DOHH2 (cell line): ENCODE measurements at regions not wholly inside any gene's neighbourhood (a gene's known extent, or its start where the extent isn't known, plus 50 kb on each side); places are given as distances from the start of the nearest gene placed in this dataset.

Experiments
- H3F3A ChIP-seq: fragments of 200-600 bp; sonication (generic), shearing (Covaris generic); 2 replicates; pipeline ENCODE4 v1.6.0; 2016; ENCODE audit warnings: antibody characterized with exemption, mild to moderate bottlenecking; ENCODE audit not compliant: control insufficient read depth, insufficient read depth
- H3K27ac ChIP-seq: fragments of 200-600 bp; sonication (generic); 2 replicates; pipeline ENCODE4 v1.5.1; 2014; ENCODE audit warnings: low read depth, mild to moderate bottlenecking, low read length, moderate library complexity
- H3K27me3 ChIP-seq: fragments of 200-600 bp; sonication (generic); 2 replicates; pipeline ENCODE4 v1.6.1; 2014; ENCODE audit warnings: mild to moderate bottlenecking, low read length, mixed read lengths; ENCODE audit not compliant: control insufficient read depth
- H3K36me3 ChIP-seq: fragments of 200-600 bp; sonication (generic); 2 replicates; pipeline ENCODE4 v1.6.1; 2014; ENCODE audit warnings: mild to moderate bottlenecking, low read length, moderate library complexity, mixed read lengths; ENCODE audit not compliant: control insufficient read depth
- H3K4me1 ChIP-seq: fragments of 200-600 bp; sonication (generic); 2 replicates; pipeline ENCODE4 v1.6.1; 2014; ENCODE audit warnings: mild to moderate bottlenecking, low read length, mixed read lengths; ENCODE audit not compliant: control insufficient read depth
- H3K4me2 ChIP-seq: fragments of 200-600 bp; sonication (generic); 2 replicates; pipeline ENCODE4 v1.6.0; 2014; ENCODE audit warnings: mild to moderate bottlenecking, low read length, moderate library complexity
- H3K4me3 ChIP-seq: fragments of 200-600 bp; sonication (generic); 2 replicates; pipeline ENCODE4 v1.5.1; 2014; ENCODE audit warnings: mild to moderate bottlenecking, low read length, mixed read lengths
- H3K79me2 ChIP-seq: fragments of 200-600 bp; sonication (generic); 2 replicates; pipeline ENCODE4 v1.6.1; 2014; ENCODE audit warnings: mild to moderate bottlenecking, low read length, mixed read lengths; ENCODE audit not compliant: control insufficient read depth
- H3K9me2 ChIP-seq: fragments of 200-600 bp; sonication (generic); replicated peaks from 2 replicates; pipeline ENCODE4 v1.6.1; 2014; ENCODE audit warnings: mild to moderate bottlenecking, low read length, mixed read lengths; ENCODE audit not compliant: control insufficient read depth
- H3K9me3 ChIP-seq: fragments of 200-600 bp; sonication (generic); 2 replicates; pipeline ENCODE4 v1.6.1; 2014; ENCODE audit warnings: antibody characterized with exemption, low read length, mixed read lengths; ENCODE audit not compliant: control insufficient read depth, insufficient read depth
- H4K20me1 ChIP-seq: fragments of 200-600 bp; sonication (generic); 2 replicates; pipeline ENCODE4 v1.6.0; 2014; ENCODE audit warnings: low read depth, mild to moderate bottlenecking, antibody characterized with exemption, low read length, moderate library complexity; ENCODE audit not compliant: control insufficient read depth, insufficient read depth
- EZH2phosphoT487 ChIP-seq: fragments of 200-600 bp; sonication (generic); IDR thresholded peaks from 2 replicates; pipeline ENCODE4 v1.6.1; 2017; ENCODE audit warnings: borderline replicate concordance, mild to moderate bottlenecking, antibody characterized with exemption, low read length, moderate library complexity, mixed read lengths
- TF ChIP-seq, protein P1 (sequence below): fragments of 200-600 bp; sonication (generic); IDR thresholded peaks from one replicate; pipeline ENCODE4 v1.5.1; 2014; ENCODE audit warnings: antibody characterized with exemption, mild to moderate bottlenecking, low read depth, low read length; ENCODE audit not compliant: poor library complexity, severe bottlenecking

DNA sequence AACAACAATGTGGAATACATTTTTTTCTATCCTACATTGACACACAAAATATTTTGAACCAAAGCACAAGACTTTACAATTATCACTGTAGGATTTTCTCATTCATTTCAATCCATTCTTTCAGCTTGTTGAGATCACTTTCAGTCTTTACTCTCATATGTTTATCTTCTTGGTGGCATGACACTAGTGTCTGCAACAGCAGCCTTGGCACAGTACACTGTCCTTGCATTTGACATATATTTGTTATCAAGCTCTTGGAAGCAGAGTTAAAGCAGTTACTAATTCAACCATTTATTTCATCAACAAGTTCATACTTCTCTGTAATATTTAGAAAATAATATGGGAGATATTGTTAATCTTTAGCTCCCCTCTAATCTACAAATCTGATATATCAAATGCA lies 922.4 kb upstream of the ADGRL2 start:
- no peaks in the 10 kb centered on the region for H3F3A ChIP-seq
- H3K4me3 ChIP-seq = no peak overlapping the region
- no peak overlapping the region for H3K27ac ChIP-seq
- H3K9me3 ChIP-seq = no peaks in the 10 kb centered on the region
- TF ChIP-seq, protein P1, sequence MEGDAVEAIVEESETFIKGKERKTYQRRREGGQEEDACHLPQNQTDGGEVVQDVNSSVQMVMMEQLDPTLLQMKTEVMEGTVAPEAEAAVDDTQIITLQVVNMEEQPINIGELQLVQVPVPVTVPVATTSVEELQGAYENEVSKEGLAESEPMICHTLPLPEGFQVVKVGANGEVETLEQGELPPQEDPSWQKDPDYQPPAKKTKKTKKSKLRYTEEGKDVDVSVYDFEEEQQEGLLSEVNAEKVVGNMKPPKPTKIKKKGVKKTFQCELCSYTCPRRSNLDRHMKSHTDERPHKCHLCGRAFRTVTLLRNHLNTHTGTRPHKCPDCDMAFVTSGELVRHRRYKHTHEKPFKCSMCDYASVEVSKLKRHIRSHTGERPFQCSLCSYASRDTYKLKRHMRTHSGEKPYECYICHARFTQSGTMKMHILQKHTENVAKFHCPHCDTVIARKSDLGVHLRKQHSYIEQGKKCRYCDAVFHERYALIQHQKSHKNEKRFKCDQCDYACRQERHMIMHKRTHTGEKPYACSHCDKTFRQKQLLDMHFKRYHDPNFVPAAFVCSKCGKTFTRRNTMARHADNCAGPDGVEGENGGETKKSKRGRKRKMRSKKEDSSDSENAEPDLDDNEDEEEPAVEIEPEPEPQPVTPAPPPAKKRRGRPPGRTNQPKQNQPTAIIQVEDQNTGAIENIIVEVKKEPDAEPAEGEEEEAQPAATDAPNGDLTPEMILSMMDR = no peak
- no peak for TF ChIP-seq EZH2phosphoT487
- H3K27me3 ChIP-seq = no peaks in the 10 kb centered on the region
- H3K4me1 ChIP-seq = no peaks in the 10 kb centered on the region
- H3K79me2 ChIP-seq = no peaks in the 10 kb centered on the region
- no peak overlapping the region for H3K4me2 ChIP-seq
- no peaks in the 10 kb centered on the region for H3K9me2 ChIP-seq
- no peaks in the 10 kb centered on the region for H3K36me3 ChIP-seq
- H4K20me1 ChIP-seq = no peaks in the 10 kb centered on the region

DNA sequence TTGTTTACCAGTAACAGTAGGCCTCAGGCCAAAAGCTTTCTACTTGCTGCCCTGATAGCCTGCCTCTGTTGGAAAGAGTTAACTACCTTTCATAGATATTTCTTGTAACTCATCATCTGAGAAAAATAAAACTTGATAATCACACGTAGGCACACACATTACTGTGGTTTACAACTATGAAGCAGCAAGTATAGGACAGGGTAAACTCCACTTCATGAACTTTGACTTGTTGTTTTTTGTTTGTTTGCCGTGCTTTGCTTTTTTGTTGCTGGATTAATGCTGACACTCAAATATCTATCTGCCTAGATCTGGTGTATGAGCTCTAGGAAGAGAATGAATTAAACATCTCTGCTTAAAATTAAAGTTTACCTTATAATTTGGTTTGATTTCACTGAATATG lies 924.7 kb upstream of the ADGRL2 start:
- H3K27me3 ChIP-seq = no peaks in the 10 kb centered on the region
- H3K27ac ChIP-seq = no peak overlapping the region
- H3K4me3 ChIP-seq = no peak overlapping the region
- H3K4me2 ChIP-seq = no peak overlapping the region
- no peaks in the 10 kb centered on the region for H3K36me3 ChIP-seq
- no peaks in the 10 kb centered on the region for H3K9me2 ChIP-seq
- H3F3A ChIP-seq = no peaks in the 10 kb centered on the region
- TF ChIP-seq, protein P1 = no peak
- TF ChIP-seq EZH2phosphoT487 = no peak
- H3K4me1 ChIP-seq = no peaks in the 10 kb centered on the region
- H4K20me1 ChIP-seq = no peaks in the 10 kb centered on the region
- H3K9me3 ChIP-seq = no peaks in the 10 kb centered on the region
- no peaks in the 10 kb centered on the region for H3K79me2 ChIP-seq

DNA sequence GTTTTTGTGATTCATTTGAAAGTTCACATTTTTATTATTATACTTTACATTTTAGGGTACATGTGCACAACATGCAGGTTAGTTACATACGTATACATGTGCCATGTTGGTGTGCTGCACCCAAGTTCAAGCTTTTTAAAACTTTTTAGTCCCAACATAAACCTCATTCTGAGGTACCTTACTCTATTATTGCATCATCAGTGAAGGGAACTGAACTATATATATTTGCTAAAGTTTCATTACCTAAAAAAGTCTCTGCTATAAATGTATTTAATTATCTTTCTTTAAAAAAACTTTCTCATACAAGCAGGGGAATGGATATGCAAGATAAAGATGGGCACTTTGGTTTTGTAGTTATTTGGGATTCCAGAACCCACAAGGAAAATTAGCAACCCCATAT lies 931.4 kb upstream of the ADGRL2 start:
- H3K79me2 ChIP-seq = no peaks in the 10 kb centered on the region
- H3K4me1 ChIP-seq = no peaks in the 10 kb centered on the region
- H4K20me1 ChIP-seq = no peaks in the 10 kb centered on the region
- no peaks in the 10 kb centered on the region for H3F3A ChIP-seq
- no peak overlapping the region for H3K4me3 ChIP-seq
- no peaks in the 10 kb centered on the region for H3K27me3 ChIP-seq
- no peaks in the 10 kb centered on the region for H3K9me3 ChIP-seq
- no peak for TF ChIP-seq EZH2phosphoT487
- TF ChIP-seq, protein P1 = no peak
- H3K36me3 ChIP-seq = no peaks in the 10 kb centered on the region
- no peaks in the 10 kb centered on the region for H3K9me2 ChIP-seq
- no peak overlapping the region for H3K27ac ChIP-seq
- H3K4me2 ChIP-seq = no peak overlapping the region

DNA sequence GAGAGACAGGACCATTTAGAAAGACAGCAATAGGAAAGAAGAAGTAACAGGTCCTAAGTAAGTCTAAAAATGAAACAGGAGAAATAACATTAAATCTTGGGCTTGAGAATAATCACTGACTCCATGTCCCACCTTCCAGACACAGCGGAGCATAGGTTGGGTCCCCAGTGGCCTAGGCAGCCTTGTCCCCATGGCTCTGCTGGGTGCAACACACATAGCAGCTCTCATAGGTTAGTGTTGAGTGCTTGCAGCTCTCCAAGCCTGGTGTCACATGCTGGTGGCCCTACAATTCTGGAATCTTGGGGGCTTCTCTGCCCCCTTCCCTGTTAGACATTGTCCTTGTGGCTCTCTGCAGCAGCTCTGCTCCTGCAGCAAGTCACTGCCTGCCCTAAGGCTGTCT lies 952.8 kb upstream of the ADGRL2 start:
- Histone ChIP-seq H3K4me3 (no peak overlapping the region), H3K4me2 (no peak overlapping the region), H3K27ac (no peak overlapping the region), H3F3A (no peaks in the 10 kb centered on the region), H4K20me1 (no peaks in the 10 kb centered on the region), H3K9me2 (no peaks in the 10 kb centered on the region), H3K9me3 (no peaks in the 10 kb centered on the region), H3K27me3 (no peaks in the 10 kb centered on the region), H3K36me3 (no peaks in the 10 kb centered on the region), H3K4me1 (no peaks in the 10 kb centered on the region), H3K79me2 (no peaks in the 10 kb centered on the region)
- TF ChIP-seq, protein P1 = no peak
- no peak for TF ChIP-seq EZH2phosphoT487
